GM20000 (cell line): ENCODE measurements at regions not wholly inside any gene's neighbourhood (a gene's known extent, or its start where the extent isn't known, plus 50 kb on each side); places are given as distances from the start of the nearest gene placed in this dataset.

Source experiments
- DNase-seq: peaks from one replicate; pipeline ENCODE4 v3.0.0; 2012; ENCODE audit warnings: low spot score
- TF ChIP-seq, protein P1 (sequence below): IDR thresholded peaks from 2 replicates; pipeline ENCODE4 v1.5.1; 2012; ENCODE audit warnings: mild to moderate bottlenecking, control low read depth; ENCODE audit errors: extremely low read depth, missing control alignments

DNA sequence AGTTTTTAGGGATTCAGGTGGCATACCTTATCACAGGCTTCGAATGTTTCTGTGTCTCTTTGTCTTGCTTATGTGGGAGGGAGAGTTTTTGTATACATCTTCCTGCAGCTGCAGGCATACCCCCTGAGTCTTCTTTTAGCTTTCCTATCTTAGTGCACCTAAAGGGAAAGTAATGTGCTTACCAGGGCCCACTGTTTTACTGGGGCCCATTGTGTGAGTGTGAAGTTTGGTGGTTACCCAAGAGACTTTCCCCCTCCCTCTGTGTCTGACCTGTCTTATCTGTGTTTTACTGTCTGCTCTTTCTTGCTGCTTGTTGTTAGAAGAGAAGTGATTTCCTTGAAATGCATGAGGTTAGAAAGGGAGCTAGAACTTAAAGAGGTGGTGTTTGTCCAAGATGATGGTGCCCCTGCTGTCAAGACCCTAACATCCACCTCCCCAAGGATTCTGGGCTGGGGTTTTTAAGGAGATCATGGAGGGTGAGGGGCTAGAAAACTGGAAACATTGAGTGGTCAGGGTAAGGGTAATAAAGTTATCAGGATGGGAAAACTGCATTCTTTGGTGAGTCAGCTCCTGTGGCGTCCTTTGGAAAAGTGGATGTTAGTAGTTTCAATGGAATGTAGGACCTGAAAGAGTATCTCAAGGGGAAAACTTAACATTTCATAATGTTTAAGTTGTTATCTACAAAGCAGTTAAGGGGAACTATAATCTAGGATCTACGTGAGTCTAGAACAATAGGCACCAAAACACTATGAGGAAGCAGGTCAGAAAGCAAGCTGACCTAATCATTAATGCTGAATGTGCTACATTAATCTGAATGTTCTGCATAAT, 583.5 kb upstream of the TUSC1 start:
- no peak for DNase-seq
- TF ChIP-seq, protein P1, sequence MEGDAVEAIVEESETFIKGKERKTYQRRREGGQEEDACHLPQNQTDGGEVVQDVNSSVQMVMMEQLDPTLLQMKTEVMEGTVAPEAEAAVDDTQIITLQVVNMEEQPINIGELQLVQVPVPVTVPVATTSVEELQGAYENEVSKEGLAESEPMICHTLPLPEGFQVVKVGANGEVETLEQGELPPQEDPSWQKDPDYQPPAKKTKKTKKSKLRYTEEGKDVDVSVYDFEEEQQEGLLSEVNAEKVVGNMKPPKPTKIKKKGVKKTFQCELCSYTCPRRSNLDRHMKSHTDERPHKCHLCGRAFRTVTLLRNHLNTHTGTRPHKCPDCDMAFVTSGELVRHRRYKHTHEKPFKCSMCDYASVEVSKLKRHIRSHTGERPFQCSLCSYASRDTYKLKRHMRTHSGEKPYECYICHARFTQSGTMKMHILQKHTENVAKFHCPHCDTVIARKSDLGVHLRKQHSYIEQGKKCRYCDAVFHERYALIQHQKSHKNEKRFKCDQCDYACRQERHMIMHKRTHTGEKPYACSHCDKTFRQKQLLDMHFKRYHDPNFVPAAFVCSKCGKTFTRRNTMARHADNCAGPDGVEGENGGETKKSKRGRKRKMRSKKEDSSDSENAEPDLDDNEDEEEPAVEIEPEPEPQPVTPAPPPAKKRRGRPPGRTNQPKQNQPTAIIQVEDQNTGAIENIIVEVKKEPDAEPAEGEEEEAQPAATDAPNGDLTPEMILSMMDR: no peak

DNA sequence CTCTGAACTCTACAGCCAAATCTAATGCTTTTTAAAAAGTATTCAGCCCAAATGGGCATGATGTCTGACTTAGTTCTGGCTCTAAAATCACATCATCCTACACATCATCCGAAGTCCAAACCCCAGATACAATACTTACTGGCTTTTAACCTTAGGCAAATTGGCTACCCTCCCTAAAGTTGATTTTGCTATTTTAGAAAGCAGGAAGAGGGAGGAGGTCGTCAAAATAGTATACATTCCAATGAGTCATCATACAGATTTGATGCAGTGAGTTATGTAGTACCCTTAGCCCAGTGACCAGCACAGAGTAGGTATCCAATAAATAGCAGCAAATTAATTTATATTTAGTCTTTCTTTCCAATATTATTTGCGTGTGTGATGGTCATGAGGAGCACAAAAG, 582.0 kb upstream of the TUSC1 start:
- DNase-seq: no peak

DNA sequence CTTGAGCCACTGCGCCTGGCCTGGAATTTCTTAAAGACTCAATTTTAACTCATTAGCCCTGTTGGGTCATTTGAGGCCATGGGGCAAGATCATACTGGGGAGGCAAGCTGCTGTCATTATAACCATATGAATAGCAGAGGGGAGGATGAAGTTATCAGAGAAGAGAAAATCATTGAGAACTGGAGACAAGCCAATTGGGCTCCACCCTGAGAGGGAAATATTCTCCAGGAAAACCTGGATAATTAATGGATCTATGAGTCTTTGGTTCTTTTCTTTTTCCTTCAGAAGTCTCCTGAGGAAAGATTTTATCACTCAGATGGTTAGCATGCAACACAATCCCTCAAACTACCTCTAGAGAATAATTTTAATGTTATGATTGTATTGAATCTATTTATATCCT, 569.6 kb upstream of the TUSC1 start:
- no peak for DNase-seq

More for the DNA sequence above, 582.0 kb upstream of the TUSC1 start:
- TF ChIP-seq, protein P1: no peak

DNA sequence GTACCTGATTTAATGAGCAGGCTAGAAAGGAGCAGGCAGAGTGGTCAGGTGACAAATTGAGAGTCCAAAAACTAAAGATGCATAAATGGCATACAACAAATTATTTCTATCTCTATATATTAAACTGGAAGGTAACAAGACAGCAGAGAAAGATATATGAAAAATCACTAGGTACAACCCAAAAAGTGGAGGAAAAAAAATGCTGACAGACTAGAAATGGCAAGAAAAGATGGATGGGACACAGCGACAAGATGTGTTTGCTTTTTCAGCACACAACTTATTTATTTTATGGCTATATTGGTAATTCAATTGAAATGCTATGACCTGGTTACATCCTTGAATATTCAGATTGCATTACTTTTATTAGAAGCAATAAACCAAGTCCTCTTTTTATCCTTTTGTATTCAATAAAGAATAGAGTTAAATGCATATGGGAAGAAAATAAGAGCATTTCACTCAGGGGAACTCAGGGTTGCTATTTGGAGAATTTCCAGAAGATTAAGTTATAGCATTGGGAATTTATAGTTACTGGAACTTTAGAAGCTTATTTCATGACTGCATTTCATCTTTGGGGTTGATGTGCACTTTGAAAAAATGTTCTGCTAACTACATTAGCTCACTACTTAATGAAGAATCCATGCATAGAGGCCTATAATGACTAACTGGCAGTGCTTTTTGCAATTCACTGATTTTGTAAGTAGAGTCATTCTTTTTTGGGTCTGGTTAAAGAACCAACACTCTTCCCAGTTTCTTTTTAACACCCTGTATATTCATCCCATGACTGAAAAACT, 566.6 kb upstream of the TUSC1 start:
- TF ChIP-seq, protein P1: no peak
- DNase-seq: no peak

More for the DNA sequence above, 569.6 kb upstream of the TUSC1 start:
- TF ChIP-seq, protein P1: no peak

DNA sequence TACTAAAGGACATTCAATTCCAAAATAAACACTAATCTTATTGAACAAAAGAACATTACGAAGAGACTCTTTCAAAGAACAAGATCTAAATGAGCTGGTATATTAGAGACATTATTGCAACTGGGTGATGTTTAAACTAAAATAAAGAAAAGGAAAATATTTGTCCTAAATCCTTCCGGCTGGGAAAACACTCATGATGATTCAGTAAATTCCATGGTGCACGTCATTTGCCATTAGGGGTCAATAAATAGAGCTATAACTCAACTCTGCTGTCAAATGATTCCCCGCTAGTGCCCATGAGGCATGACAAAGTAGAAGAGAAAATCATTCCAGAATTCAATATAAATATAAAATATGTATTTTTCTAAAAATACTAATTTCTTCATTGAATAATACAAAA, 565.5 kb upstream of the TUSC1 start:
- TF ChIP-seq, protein P1: no peak
- DNase-seq: no peak

DNA sequence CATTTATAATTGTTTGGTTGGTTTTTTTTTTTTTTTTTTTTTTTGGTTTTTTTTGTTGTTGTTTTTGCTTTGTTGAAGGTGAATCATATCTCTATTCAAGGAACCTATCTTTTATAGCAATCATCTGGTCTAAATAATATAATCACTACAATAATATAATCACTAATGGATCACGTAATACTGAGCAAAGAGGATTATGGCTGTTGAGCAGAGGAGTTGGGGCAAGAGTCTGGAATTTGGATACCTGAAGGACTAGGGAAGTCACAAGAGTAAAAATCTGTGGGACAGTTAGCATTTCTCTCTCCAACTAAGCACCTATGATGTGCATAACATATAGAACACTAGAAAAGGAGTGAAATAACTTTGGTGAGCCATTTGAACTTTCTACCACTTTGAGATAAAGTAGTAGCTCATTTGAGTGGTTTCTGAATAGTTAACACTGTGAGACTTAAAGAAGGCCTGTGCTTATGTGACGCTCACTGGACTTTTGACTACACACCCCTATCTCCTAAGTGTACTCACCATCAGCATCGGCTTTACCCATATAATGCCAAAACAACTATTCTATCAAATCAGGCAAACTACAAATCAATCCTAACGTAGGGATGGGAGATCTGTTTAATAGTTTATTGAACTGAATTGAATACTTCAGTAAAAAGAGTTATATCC, 564.9 kb upstream of the TUSC1 start:
- DNase-seq: no peak
- TF ChIP-seq, protein P1: no peak

DNA sequence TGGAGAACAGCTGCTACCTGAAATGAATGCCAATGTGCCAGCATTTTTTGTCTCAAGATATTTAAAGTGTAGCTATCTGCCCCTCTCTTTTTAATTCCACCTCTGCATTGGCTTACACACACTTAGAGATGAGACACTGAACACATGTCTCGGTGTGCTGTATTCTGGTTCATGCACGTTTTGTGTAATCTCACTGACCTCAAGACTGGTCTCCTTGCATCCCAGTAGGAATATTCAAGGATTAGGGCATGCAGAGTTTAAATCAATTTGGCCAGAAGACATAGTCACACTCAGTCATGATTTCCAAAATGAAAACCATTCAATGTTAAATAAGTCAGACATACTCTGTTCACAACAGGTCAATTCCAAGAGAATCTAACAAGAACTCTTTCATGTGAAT, 561.8 kb upstream of the TUSC1 start:
- DNase-seq: no peak
- TF ChIP-seq, protein P1: no peak
